ENCODE measurements at regions not wholly inside any gene's neighbourhood (a gene's known extent, or its start where the extent isn't known, plus 50 kb on each side); places are given as distances from the start of the nearest gene placed in this dataset.
"Not testable (repeated sequence)": the region's sequence is repeated elsewhere in the genome, so short reads cannot be mapped to it uniquely, and the experiment has no call there.

DNA sequence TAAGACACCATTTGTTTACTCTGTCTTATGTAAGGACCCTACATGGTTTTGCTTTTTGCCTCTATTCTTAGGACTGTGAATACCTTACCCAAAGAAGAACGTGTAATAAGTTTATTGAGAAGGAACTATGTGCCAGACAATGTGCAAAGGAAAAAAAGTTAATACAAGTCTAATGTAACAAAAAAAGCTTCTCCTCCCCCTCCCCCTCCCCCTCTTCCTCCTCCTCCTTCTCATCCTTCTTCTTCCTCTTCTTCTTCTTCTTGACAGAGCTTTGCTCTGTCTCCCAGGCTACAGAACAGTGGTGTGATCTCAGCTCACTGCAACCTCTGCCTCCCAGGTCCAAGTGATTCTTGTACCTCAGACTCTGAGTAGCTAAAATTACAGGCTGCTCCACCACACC, 50.9 kb upstream of the MITF start:
- TF ChIP-seq, protein P1, sequence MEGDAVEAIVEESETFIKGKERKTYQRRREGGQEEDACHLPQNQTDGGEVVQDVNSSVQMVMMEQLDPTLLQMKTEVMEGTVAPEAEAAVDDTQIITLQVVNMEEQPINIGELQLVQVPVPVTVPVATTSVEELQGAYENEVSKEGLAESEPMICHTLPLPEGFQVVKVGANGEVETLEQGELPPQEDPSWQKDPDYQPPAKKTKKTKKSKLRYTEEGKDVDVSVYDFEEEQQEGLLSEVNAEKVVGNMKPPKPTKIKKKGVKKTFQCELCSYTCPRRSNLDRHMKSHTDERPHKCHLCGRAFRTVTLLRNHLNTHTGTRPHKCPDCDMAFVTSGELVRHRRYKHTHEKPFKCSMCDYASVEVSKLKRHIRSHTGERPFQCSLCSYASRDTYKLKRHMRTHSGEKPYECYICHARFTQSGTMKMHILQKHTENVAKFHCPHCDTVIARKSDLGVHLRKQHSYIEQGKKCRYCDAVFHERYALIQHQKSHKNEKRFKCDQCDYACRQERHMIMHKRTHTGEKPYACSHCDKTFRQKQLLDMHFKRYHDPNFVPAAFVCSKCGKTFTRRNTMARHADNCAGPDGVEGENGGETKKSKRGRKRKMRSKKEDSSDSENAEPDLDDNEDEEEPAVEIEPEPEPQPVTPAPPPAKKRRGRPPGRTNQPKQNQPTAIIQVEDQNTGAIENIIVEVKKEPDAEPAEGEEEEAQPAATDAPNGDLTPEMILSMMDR (IDR thresholded peaks at IDR 0.05; ENCODE audit: insufficient read depth, low read depth, low read length, missing control alignments), result no peak
- no peak overlapping the region for H3K4me3 ChIP-seq (ENCODE audit: low read depth, low read length)
- no peak for DNase-seq (ENCODE audit: low read depth)

DNA sequence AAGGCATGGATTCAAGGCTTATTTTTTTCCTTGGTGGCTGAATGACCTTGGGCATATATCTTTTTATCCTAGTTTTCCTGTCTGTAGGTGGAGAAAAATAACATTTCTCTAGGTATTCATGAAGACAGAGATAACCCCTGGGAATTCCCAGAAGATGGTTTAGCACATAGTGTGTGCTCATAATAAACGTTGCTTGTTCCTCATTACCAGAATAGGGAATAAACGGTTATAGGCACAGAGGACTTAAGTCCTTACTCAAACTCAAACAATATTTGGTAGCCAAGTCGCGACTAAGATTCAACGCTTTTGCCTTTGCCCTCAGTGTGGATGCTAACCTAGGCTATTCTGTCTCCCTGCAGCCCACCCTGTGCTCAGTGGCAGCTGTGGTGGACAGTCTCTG, 51.6 kb upstream of the MITF start:
- no peak for DNase-seq (ENCODE audit: low read depth)
- no peak overlapping the region for H3K4me3 ChIP-seq (ENCODE audit: low read depth, low read length)
- TF ChIP-seq, protein P1 (IDR thresholded peaks at IDR 0.05; ENCODE audit: insufficient read depth, low read depth, low read length, missing control alignments), result no peak

DNA sequence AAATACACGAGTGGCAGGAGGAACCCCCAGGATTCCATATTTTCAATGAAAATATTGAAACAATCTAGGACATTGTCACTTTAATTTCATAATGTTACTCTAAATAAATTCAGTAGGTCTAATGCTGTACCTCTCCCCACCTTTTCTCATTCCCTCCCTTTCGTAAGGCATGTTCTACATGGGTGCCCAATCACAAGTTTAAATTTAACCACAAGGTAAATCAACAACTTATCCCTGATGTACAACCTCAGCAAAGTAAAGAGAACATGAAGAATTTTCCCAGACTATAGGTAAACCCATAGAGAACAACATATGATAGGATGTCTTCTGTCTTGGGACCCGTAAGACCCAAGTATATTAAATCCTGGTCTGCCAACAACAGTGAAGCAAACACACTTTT, 53.2 kb upstream of the MITF start:
- H3K4me3 ChIP-seq (ENCODE audit: low read depth, low read length), result no peak overlapping the region
- TF ChIP-seq, protein P1 (IDR thresholded peaks at IDR 0.05; ENCODE audit: insufficient read depth, low read depth, low read length, missing control alignments), result no peak
- DNase-seq (ENCODE audit: low read depth), result no peak

DNA sequence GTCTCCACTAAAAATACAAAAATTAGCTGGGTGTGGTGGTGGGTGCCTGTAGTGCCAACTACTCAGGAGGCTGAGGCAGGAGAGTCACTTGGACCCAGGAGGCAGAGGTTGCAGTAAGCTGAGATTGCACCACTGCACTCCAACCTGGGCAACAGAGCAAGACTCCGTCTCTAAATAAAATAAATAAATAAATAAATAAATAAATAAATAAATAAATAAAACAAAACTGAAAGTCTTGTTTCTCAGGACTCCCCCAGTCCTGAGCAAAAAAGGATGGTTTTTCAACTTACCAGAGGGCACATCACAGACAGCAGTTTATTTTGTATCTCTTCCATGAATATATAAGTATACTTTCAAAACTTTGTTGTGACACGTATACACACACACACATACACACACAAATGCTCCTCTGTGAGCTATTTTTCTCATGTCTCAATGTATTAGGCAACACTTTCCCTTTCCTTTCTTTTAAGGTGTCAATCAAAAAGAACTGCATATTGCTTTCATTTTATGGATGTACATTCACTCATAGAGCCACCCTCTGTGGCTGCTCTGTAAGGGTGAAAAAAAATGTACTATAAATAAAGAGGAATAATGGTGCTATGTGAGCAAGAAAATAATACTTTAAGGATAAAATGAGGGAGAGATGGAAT, 54.8 kb upstream of the MITF start:
- TF ChIP-seq, protein P1 (IDR thresholded peaks at IDR 0.05; ENCODE audit: insufficient read depth, low read depth, low read length, missing control alignments), result no peak
- H3K4me3 ChIP-seq (ENCODE audit: low read depth, low read length), result no peak overlapping the region
- DNase-seq (ENCODE audit: low read depth), result no peak

DNA sequence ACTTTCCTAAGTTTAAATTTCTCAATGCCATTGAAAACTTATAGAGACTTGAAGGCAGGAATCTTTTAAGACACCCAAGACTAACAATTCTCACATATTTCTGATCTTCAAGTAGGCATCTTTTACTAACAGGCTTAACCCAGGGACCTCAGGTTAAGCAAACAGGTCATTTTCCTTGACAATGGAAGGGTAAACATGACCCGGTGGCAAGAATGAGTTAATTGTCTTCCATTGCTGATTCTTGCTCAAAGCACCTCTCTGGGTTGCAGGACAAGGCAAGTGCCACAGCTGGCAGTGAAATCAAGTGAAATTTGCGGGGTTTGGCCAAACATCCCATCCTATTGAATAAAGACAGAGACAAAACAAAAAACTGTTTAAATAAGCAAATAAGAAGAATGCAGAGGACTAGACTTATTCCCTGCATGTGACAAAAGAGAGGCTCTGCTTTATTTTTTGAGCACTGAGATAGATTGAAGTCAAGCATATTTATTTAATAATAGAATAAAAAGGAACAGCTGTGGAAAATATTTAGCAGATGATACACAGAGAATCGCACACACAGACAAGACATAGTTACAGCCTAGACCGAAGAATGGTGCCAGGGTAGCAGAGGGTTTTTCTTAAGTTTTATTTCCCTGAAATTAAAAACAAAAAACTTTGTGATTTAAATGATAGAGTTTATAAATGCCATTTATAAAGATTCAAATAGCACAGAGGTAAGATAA, 56.0 kb upstream of the MITF start:
- H3K4me3 ChIP-seq (ENCODE audit: low read depth, low read length), result no peak overlapping the region
- DNase-seq (ENCODE audit: low read depth), result no peak
- TF ChIP-seq, protein P1 (IDR thresholded peaks at IDR 0.05; ENCODE audit: insufficient read depth, low read depth, low read length, missing control alignments), result no peak

DNA sequence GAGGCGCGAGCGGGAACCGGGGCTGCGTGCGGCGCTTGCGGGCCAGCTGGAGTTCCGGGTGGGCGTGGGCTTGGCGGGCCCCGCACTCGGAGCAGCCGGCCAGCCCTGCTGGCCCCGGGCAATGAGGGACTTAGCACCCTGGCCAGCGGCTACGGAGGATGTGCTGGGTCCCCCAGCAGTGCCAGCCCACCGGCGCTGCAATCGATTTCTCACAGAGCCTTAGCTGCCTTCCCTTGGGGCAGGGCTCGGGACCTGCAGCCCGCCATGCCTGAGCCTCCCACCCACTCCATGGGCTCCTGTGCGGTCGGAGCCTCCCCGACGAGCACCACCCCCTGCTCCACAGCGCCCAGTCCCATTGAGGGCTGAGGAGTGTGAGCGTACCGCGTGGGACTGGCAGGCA, 61.8 kb upstream of the MITF start:
- DNase-seq (ENCODE audit: low read depth); H3K4me3 ChIP-seq (ENCODE audit: low read depth, low read length): not testable (repeated sequence)

DNA sequence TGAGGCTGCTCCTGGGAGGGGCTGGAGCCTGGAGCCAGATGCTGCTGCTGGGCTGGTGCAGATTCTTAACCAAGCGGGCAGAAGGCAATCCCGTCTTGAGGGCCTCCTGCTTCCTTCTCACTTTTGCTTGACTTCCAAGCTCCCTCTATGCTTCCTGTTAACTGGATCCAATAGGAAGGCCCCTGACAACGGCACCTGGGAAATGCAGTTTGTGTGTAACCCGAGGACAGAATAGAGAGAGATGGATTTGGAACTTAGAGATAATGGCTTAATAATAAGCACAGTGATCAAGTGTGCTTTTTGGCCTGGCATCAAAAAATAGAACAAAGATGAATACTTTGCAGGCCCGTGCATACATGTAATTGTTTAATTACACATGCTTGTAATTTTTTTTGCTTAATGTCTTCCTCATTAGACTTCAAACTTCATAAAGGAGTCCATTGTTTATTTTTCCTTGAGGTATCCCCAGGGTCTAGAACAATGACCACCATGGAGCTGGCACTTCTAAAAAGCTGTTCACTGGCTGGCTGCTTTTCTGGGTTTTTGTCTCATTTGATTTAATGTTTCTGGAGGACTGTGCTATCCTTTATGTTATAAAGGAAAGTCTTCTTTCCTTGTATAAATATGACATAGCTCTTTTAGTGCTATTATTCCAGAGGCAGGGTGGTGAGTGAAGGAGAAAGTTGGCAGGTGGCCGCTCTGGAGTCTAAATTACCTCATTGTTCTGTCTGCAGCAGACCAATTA, 63.3 kb upstream of the MITF start:
- H3K4me3 ChIP-seq (ENCODE audit: low read depth, low read length), result no peak overlapping the region
- DNase-seq (ENCODE audit: low read depth), result no peak
- TF ChIP-seq, protein P1 (IDR thresholded peaks at IDR 0.05; ENCODE audit: insufficient read depth, low read depth, low read length, missing control alignments), result no peak
